ENCODE measurements at regions not wholly inside any gene's neighbourhood (a gene's known extent, or its start where the extent isn't known, plus 50 kb on each side); places are given as distances from the start of the nearest gene placed in this dataset.

DNA sequence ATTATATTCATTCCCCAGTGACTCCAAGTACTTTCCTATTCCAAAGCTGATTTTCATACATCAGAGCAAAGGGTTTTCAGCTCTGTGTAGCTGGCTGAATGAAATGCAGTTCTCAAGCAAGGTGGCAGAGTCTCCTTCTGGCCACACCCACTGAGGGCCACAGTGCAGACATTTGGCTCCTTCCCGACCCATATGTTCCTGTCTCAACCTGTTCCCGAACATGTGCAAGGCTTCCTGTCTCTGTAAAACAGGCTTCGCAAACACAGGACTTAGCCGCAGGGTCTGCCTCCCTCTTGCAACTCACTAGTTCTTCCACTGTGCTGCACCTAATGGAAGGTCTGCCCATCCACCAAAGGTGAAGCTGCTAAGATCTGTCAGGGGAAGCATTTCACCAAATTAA is 249.2 kb downstream of the MID1IP1 start:
- TF ChIP-seq POLR2AphosphoS5 (IDR thresholded peaks at IDR 0.05): no peak
- TF ChIP-seq, protein P1, sequence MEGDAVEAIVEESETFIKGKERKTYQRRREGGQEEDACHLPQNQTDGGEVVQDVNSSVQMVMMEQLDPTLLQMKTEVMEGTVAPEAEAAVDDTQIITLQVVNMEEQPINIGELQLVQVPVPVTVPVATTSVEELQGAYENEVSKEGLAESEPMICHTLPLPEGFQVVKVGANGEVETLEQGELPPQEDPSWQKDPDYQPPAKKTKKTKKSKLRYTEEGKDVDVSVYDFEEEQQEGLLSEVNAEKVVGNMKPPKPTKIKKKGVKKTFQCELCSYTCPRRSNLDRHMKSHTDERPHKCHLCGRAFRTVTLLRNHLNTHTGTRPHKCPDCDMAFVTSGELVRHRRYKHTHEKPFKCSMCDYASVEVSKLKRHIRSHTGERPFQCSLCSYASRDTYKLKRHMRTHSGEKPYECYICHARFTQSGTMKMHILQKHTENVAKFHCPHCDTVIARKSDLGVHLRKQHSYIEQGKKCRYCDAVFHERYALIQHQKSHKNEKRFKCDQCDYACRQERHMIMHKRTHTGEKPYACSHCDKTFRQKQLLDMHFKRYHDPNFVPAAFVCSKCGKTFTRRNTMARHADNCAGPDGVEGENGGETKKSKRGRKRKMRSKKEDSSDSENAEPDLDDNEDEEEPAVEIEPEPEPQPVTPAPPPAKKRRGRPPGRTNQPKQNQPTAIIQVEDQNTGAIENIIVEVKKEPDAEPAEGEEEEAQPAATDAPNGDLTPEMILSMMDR (IDR thresholded peaks at IDR 0.05): no peak

Measured in transverse colon (tissue), 4 donors.